LNCaP clone FGC (cell line): ENCODE measurements at regions not wholly inside any gene's neighbourhood (a gene's known extent, or its start where the extent isn't known, plus 50 kb on each side); places are given as distances from the start of the nearest gene placed in this dataset.

ENCODE experiments used
- DNase-seq: peaks from one replicate; pipeline ENCODE4 v3.0.0-alpha.2; 2011; ENCODE audit warnings: low read depth
- H3K4me3 ChIP-seq: 2 replicates; pipeline ENCODE4 v1.5.1; 2011; ENCODE audit warnings: mild to moderate bottlenecking, low read depth, low read length, control low read depth
- TF ChIP-seq, protein P1 (sequence below): IDR thresholded peaks from 2 replicates; pipeline ENCODE4 v1.5.1; 2012; ENCODE audit warnings: mild to moderate bottlenecking; ENCODE audit not compliant: control insufficient read depth, insufficient read depth; ENCODE audit errors: extremely low read depth

DNA sequence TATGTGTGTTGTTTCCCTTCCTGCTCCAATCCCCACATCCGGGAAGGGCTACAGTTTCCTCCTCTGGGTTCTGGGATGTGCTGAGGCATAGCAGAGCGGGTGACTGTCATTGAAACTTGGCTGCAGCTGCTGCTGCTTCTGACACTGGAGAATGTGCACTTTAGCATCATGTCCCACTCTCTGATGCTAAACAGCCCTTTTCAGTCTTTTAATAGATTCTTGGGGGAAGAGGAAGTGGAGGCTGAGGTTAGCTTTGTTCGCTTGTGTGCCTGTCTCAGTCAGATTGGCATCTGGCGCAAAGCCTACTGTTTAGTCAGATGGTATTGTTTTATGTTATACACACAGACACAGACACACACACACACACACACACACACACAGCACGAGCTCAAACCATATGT, 136.5 kb upstream of the RND3 start:
- H3K4me3 ChIP-seq: no peak overlapping the region
- TF ChIP-seq, protein P1, sequence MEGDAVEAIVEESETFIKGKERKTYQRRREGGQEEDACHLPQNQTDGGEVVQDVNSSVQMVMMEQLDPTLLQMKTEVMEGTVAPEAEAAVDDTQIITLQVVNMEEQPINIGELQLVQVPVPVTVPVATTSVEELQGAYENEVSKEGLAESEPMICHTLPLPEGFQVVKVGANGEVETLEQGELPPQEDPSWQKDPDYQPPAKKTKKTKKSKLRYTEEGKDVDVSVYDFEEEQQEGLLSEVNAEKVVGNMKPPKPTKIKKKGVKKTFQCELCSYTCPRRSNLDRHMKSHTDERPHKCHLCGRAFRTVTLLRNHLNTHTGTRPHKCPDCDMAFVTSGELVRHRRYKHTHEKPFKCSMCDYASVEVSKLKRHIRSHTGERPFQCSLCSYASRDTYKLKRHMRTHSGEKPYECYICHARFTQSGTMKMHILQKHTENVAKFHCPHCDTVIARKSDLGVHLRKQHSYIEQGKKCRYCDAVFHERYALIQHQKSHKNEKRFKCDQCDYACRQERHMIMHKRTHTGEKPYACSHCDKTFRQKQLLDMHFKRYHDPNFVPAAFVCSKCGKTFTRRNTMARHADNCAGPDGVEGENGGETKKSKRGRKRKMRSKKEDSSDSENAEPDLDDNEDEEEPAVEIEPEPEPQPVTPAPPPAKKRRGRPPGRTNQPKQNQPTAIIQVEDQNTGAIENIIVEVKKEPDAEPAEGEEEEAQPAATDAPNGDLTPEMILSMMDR: no peak

GRCh38 chr2:150621526-150622213, 134.2 kb upstream of the RND3 start:
- DNase-seq: no peak
- TF ChIP-seq, protein P1: no peak
- no peak overlapping the region for H3K4me3 ChIP-seq

More for the DNA sequence above, 136.5 kb upstream of the RND3 start:
- no peak for DNase-seq

DNA sequence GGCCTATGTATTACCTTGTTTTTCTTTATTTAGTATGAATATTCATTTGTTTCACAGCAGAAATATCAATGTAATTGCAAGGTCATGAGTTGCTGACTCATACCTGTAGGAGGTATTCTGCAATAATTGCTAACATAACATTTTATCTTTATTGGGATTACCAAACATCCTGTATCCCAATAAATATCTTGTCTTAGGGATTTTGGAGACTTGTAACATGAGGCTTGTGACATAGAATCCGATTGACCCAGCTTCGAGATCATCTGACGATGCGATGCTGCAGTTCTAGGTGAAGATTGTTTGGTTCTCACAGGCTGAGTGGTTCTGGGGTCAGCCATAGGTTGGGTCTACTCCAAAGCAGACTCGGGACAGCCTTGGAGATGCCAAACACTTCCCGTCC, 133.4 kb upstream of the RND3 start:
- DNase-seq: no peak
- TF ChIP-seq, protein P1: no peak
- no peak overlapping the region for H3K4me3 ChIP-seq

- TF ChIP-seq, protein P1: no peak
- H3K4me3 ChIP-seq: no peak overlapping the region
- DNase-seq: no peak
Observed at GRCh38 chr2:150620416-150620815, 132.9 kb upstream of the RND3 start.

- DNase-seq: no peak
- H3K4me3 ChIP-seq: no peak overlapping the region
- TF ChIP-seq, protein P1: no peak
Observed at GRCh38 chr2:150619607-150620330, 132.3 kb upstream of the RND3 start.

GRCh38 chr2:150618245-150618895, 130.9 kb upstream of the RND3 start:
- DNase-seq: no peak
- TF ChIP-seq, protein P1: no peak
- H3K4me3 ChIP-seq: no peak overlapping the region
